HepG2 (cell line): ENCODE measurements at regions not wholly inside any gene's neighbourhood (a gene's known extent, or its start where the extent isn't known, plus 50 kb on each side); places are given as distances from the start of the nearest gene placed in this dataset.

Experiments
- ATAC-seq: fragments of 200-7000 bp; cut with Tn5 transposase; 3 replicates; pipeline ENCODE4 v1.9.1; 2020; ENCODE audit warnings: mild to moderate bottlenecking, moderate library complexity
- BruUV-seq: library from RNA; stranded (reverse); fragments of 400-500 nt; replicated peaks from 2 replicates; lab custom pipeline; 2021; lab: Mats Ljungman, UMichigan
- CTCF ChIA-PET: fragments of 300-600 bp; formaldehyde crosslinking; extraction: SDS; loops from one replicate; lab custom pipeline; 2021; ENCODE audit warnings: low total read pairs, inconsistent platforms, low intra/inter-chr PET ratio; lab: Yijun Ruan, JAX
- POLR2A ChIA-PET: fragments of 350-600 bp; sonication (Branson Sonifier 250); formaldehyde crosslinking; loops from one replicate; lab custom pipeline; 2020; ENCODE audit warnings: antibody characterized with exemption, inconsistent platforms; lab: Yijun Ruan, JAX
- DNase-seq: peaks from one replicate; pipeline ENCODE4 v3.0.0-alpha.2; 2015; ENCODE audit warnings: low spot score
- FAIRE-seq: peaks from 3 replicates; lab custom pipeline; 2011; peaks lifted over from hg19 to GRCh38; lab: Jason Lieb, UNC
- H2AFZ ChIP-seq: one replicate; pipeline ENCODE4 v1.6.1; 2011; ENCODE audit warnings: low read length, inconsistent platforms
- H3K27ac ChIP-seq: fragments of 300-600 bp; 3 replicates; pipeline ENCODE4 v1.8.0; 2011; ENCODE audit warnings: mixed run types, mild to moderate bottlenecking, mixed read lengths, low read length, inconsistent platforms; ENCODE audit not compliant: insufficient read depth; ENCODE audit errors: extremely low read length
- H3K27me3 ChIP-seq, 2 experiments: fragments of 200-600 bp in 1 of 2; 2 replicates in 1 of 2; 3 replicates in 1 of 2; pipeline versions ENCODE4 v1.6.0 to v1.8.0; 2011; ENCODE audit warnings: low read length in 2 of 2, mild to moderate bottlenecking in 2 of 2, moderate library complexity in 2 of 2, inconsistent platforms in 1 of 2; ENCODE audit not compliant: insufficient read depth in 2 of 2, control insufficient read depth in 1 of 2
- H3K36me3 ChIP-seq, 2 experiments: fragments of 200-600 bp in 1 of 2; replicated peaks in 1 of 2; 2 replicates in 1 of 2; 3 replicates in 1 of 2; pipeline versions ENCODE4 v1.5.1 to v1.8.0; 2011; ENCODE audit warnings: low read length in 2 of 2, inconsistent platforms in 1 of 2; ENCODE audit not compliant: insufficient read depth in 2 of 2, control insufficient read depth in 1 of 2
- H3K4me1 ChIP-seq: 2 replicates; pipeline ENCODE4 v1.5.1; 2012; ENCODE audit warnings: low read length, inconsistent platforms; ENCODE audit not compliant: insufficient read depth
- H3K4me2 ChIP-seq: 2 replicates; pipeline ENCODE4 v1.6.0; 2011; ENCODE audit warnings: low read depth, low read length, inconsistent platforms
- H3K4me3 ChIP-seq, 3 experiments: fragments of 200-600 bp in 1 of 3; sonication (generic), shearing (Covaris generic) in 1 of 3; replicated peaks in 1 of 3; 2 replicates each; pipeline ENCODE4 v1.5.1; 2011 to 2016; ENCODE audit warnings: low read length in 3 of 3, inconsistent platforms in 2 of 3, low read depth in 2 of 3, mild to moderate bottlenecking in 2 of 3, control low read depth in 1 of 3, mixed read lengths in 1 of 3; ENCODE audit not compliant: insufficient read depth in 1 of 3
- H3K79me2 ChIP-seq: one replicate; pipeline ENCODE4 v1.6.1; 2011; ENCODE audit warnings: low read length, inconsistent platforms; ENCODE audit not compliant: insufficient read depth
- H3K9ac ChIP-seq: 2 replicates; pipeline ENCODE4 v1.6.0; 2011; ENCODE audit warnings: mild to moderate bottlenecking, low read depth, low read length, inconsistent platforms; ENCODE audit not compliant: insufficient read depth
- H3K9me3 ChIP-seq: 2 replicates; pipeline ENCODE4 v1.5.1; 2012; ENCODE audit warnings: mild to moderate bottlenecking, low read length
- H4K20me1 ChIP-seq: 2 replicates; pipeline ENCODE4 v1.6.0; 2011; ENCODE audit warnings: inconsistent platforms, mild to moderate bottlenecking, low read length, moderate library complexity; ENCODE audit not compliant: insufficient read depth
- BRF2 ChIP-seq: sonication (generic); formaldehyde crosslinking; IDR thresholded peaks from 2 replicates; pipeline ENCODE4 v1.8.1; 2022; ENCODE audit warnings: mild to moderate bottlenecking, missing genetic modification reagents
- CC2D1A ChIP-seq: sonication (generic); formaldehyde crosslinking; IDR thresholded peaks from 2 replicates; pipeline ENCODE4 v1.8.1; 2023; ENCODE audit warnings: mild to moderate bottlenecking, missing genetic modification reagents
- IKZF4 ChIP-seq: sonication (generic); formaldehyde crosslinking; IDR thresholded peaks from 2 replicates; pipeline ENCODE4 v1.5.1; 2020; ENCODE audit warnings: borderline replicate concordance, mild to moderate bottlenecking, low read depth, missing genetic modification reagents; ENCODE audit errors: not compliant biosample characterization
- MAFF ChIP-seq: IDR thresholded peaks from 2 replicates; pipeline ENCODE4 v1.6.1; 2011; ENCODE audit warnings: low read depth, low read length, improper control_type of control experiment
- MAFK ChIP-seq, 2 experiments: IDR thresholded peaks in 1 of 2; conservative IDR thresholded peaks in 1 of 2; 2 replicates each; pipeline ENCODE4 v1.6.1; 2011; ENCODE audit warnings: improper control_type of control experiment in 2 of 2, low read length in 2 of 2
- PRPF4 ChIP-seq: fragments of 200-400 bp; formaldehyde crosslinking; IDR thresholded peaks from 2 replicates; pipeline ENCODE4 v1.6.1; 2016; ENCODE audit warnings: low read length, low read depth; ENCODE audit not compliant: poor library complexity, severe bottlenecking
- ZNF180 ChIP-seq: sonication (generic); formaldehyde crosslinking; IDR thresholded peaks from 2 replicates; pipeline ENCODE4 v1.4.0; 2020; ENCODE audit warnings: low read depth, missing genetic modification reagents, borderline replicate concordance
- ZNF263 ChIP-seq: sonication (generic); formaldehyde crosslinking; IDR thresholded peaks from 2 replicates; pipeline ENCODE4 v1.4.0; 2020; ENCODE audit warnings: missing genetic modification reagents
- ZNF33B ChIP-seq: sonication (generic); formaldehyde crosslinking; IDR thresholded peaks from 2 replicates; pipeline ENCODE4 v1.5.1; 2020; ENCODE audit warnings: mild to moderate bottlenecking, missing genetic modification reagents
- ZNF564 ChIP-seq: sonication (generic); formaldehyde crosslinking; IDR thresholded peaks from 2 replicates; pipeline ENCODE4 v1.8.1; 2023; ENCODE audit warnings: mild to moderate bottlenecking, missing genetic modification reagents
- ZNF678 ChIP-seq: sonication (generic); formaldehyde crosslinking; IDR thresholded peaks from 2 replicates; pipeline ENCODE4 v1.4.0; 2020; ENCODE audit warnings: mild to moderate bottlenecking, missing genetic modification reagents
- WGBS: methylation state at CpG from one replicate; pipeline ENCODE4 v1.1.6; 2017; ENCODE audit warnings: low lambda C conversion rate; 5-methylcytosine and 5-hydroxymethylcytosine counted together
- in situ Hi-C: cut with HindIII; loops from 2 replicates; pipeline ENCODE4 v1.10.0; 2017; ENCODE audit warnings: low pct_unique_long_range_greater_than_20kb; ENCODE audit not compliant: extremely low pct_ligation_motif_present
- intact Hi-C: fragments of 100-400 bp; cut with micrococcal nuclease; formaldehyde crosslinking; loops from one replicate; pipeline ENCODE4 v1.10.0; 2022; ENCODE audit not compliant: unreplicated experiment

GRCh38 chr11:122183933-122184332, 67.9 kb upstream of the BLID start:
- H3K4me3 ChIP-seq: no peak overlapping the region
- no peaks in the 10 kb centered on the region for H3K36me3 ChIP-seq
- no peak overlapping the region for H2AFZ ChIP-seq
- no peaks in the 10 kb centered on the region for H3K79me2 ChIP-seq
- ATAC-seq: no peak
- no peak for DNase-seq
- CTCF ChIA-PET: no interaction called here
- no peak overlapping the region for H3K4me2 ChIP-seq
- no TSS peak for BruUV-seq
- POLR2A ChIA-PET: no interaction called here
- intact Hi-C loops: no loop called here
- no peaks in the 10 kb centered on the region for H4K20me1 ChIP-seq
- no peaks in the 10 kb centered on the region for H3K9me3 ChIP-seq
- in situ Hi-C loops: no loop called here
- no peak overlapping the region for H3K9ac ChIP-seq
- no peaks in the 10 kb centered on the region; a peak in 1 of 5 replicates for H3K27me3 ChIP-seq
- H3K4me1 ChIP-seq: no peaks in the 10 kb centered on the region
- H3K27ac ChIP-seq: no peak overlapping the region
- TF ChIP-seq ZNF263 (CRISPR knock-in tag) (no peak), IKZF4 (CRISPR knock-in tag) (no peak), CC2D1A (CRISPR knock-in tag) (no peak), ZNF678 (CRISPR knock-in tag) (no peak), ZNF33B (CRISPR knock-in tag) (no peak), PRPF4 (no peak), ZNF564 (no peak), ZNF180 (CRISPR knock-in tag) (no peak)
- FAIRE-seq: no peak

- TF ChIP-seq BRF2 (CRISPR knock-in tag) (no peak), MAFF (peak; percentile 94), MAFK (conservative IDR thresholded peaks at IDR 0.05 in 1 of 2, IDR thresholded peaks at IDR 0.05 in 1 of 2; ENCODE audit: low read length in 2 of 2) (peak; percentile 91 to 96)
- TF ChIP-seq, all 625 proteins: peak for 2
- Histone ChIP-seq H3K9ac (no peak overlapping the region), H3K4me2 (no peak overlapping the region), H3K4me3 (no peak overlapping the region), H3K27me3 (no peaks in the 10 kb centered on the region; a peak in 1 of 5 replicates), H4K20me1 (no peaks in the 10 kb centered on the region), H3K79me2 (no peaks in the 10 kb centered on the region), H3K36me3 (no peaks in the 10 kb centered on the region), H3K4me1 (no peaks in the 10 kb centered on the region), H3K9me3 (no peaks in the 10 kb centered on the region), H3K27ac (no peak overlapping the region), H2AFZ (no peak overlapping the region)
- no TSS peak for BruUV-seq
- no peak for FAIRE-seq
- no peak for ATAC-seq
- no peak for DNase-seq
- 11% methylated on average over 1 of the region's 1 CpG for WGBS
- in situ Hi-C loops (no loop called here), intact Hi-C loops (no loop called here)
- ChIA-PET CTCF (no interaction called here), POLR2A (no interaction called here)
Measured at GRCh38 chr11:122181893-122182292, 65.9 kb upstream of the BLID start.
